ENCODE measurements at regions not wholly inside any gene's neighbourhood (a gene's known extent, or its start where the extent isn't known, plus 50 kb on each side); places are given as distances from the start of the nearest gene placed in this dataset.
"Not testable (repeated sequence)": the region's sequence is repeated elsewhere in the genome, so short reads cannot be mapped to it uniquely, and the experiment has no call there.

- FAIRE-seq, result no peak
These were observed 95.9 kb upstream of the FAT1 start for GRCh38 chr4:186819342-186820086.

- no peak for FAIRE-seq
These were observed 96.8 kb upstream of the FAT1 start for GRCh38 chr4:186820391-186820891.

GRCh38 chr4:186823989-186824388, 100.3 kb upstream of the FAT1 start:
- no peak for FAIRE-seq

GRCh38 chr4:186825069-186825468, 101.4 kb upstream of the FAT1 start:
- FAIRE-seq, result no peak

- FAIRE-seq, result no peak
These were observed 102.3 kb upstream of the FAT1 start for GRCh38 chr4:186826006-186826405.

GRCh38 chr4:186826846-186827533, 103.3 kb upstream of the FAT1 start:
- no peak for FAIRE-seq

GRCh38 chr4:186827534-186827897, 103.9 kb upstream of the FAT1 start:
- FAIRE-seq, result no peak

- no peak for FAIRE-seq
These were observed 105.4 kb upstream of the FAT1 start for GRCh38 chr4:186829097-186829496.

- no peak for FAIRE-seq
These were observed 106.2 kb upstream of the FAT1 start for GRCh38 chr4:186829740-186830449.

- FAIRE-seq, result no peak
These were observed 107.9 kb upstream of the FAT1 start for GRCh38 chr4:186831574-186831973.

GRCh38 chr4:186832906-186833305, 109.2 kb upstream of the FAT1 start:
- no peak for FAIRE-seq

- FAIRE-seq, result not testable (repeated sequence)
These were observed 113.8 kb upstream of the FAT1 start for GRCh38 chr4:186837463-186837862.

- FAIRE-seq, result no peak
These were observed 114.6 kb upstream of the FAT1 start for GRCh38 chr4:186838295-186838694.

- no peak for FAIRE-seq
These were observed 115.7 kb upstream of the FAT1 start for GRCh38 chr4:186839122-186840037.

- FAIRE-seq, result no peak
These were observed 116.6 kb upstream of the FAT1 start for GRCh38 chr4:186840222-186840701.

GRCh38 chr4:186840771-186841301, 117.2 kb upstream of the FAT1 start:
- FAIRE-seq, result no peak

- no peak for FAIRE-seq
These were observed 120.5 kb upstream of the FAT1 start for GRCh38 chr4:186844059-186844681.

- FAIRE-seq, result no peak
These were observed 121.6 kb upstream of the FAT1 start for GRCh38 chr4:186845137-186845842.

GRCh38 chr4:186846426-186846825, 122.8 kb upstream of the FAT1 start:
- FAIRE-seq, result no peak

- not testable (repeated sequence) for FAIRE-seq
These were observed 123.9 kb upstream of the FAT1 start for GRCh38 chr4:186847429-186848131.

Data from A204.1 (cell line).